Activated naive CD8-positive, alpha-beta T cell treated with anti-CD3 and anti-CD28 coated beads, Interleukin-2, amount 50 U/mL, for 24 hours (primary cell): ENCODE measurements at regions not wholly inside any gene's neighbourhood (a gene's known extent, or its start where the extent isn't known, plus 50 kb on each side); places are given as distances from the start of the nearest gene placed in this dataset.

ENCODE experiments used
- ATAC-seq: fragments of 150-1000 bp; cut with Tn5 transposase; one replicate; pipeline ENCODE4 v1.10.0; 2021
- DNase-seq: peaks from one replicate; pipeline ENCODE4 v3.0.0; 2021
- H3K27ac Mint-ChIP-seq: one replicate; pipeline ENCODE4 v1.8.0; 2021; ENCODE audit warnings: mild to moderate bottlenecking, mixed read lengths
- H3K27me3 Mint-ChIP-seq: one replicate; pipeline ENCODE4 v1.8.0; 2021; ENCODE audit warnings: mixed read lengths
- H3K36me3 Mint-ChIP-seq: one replicate; pipeline ENCODE4 v1.8.0; 2021; ENCODE audit warnings: low read depth, mixed read lengths
- H3K4me1 Mint-ChIP-seq: one replicate; pipeline ENCODE4 v1.8.0; 2021; ENCODE audit warnings: mixed read lengths
- H3K4me3 Mint-ChIP-seq: one replicate; pipeline ENCODE4 v1.8.0; 2021; ENCODE audit warnings: mild to moderate bottlenecking, moderate library complexity, mixed read lengths
- H3K9me3 Mint-ChIP-seq: one replicate; pipeline ENCODE4 v1.8.0; 2021; ENCODE audit warnings: mixed read lengths

- no peak for ATAC-seq
- DNase-seq = no peak
- no peaks in the 10 kb centered on the region for H3K27me3 Mint-ChIP-seq
Measured at GRCh38 chr1:218659911-218660677, 315.0 kb downstream of the TGFB2 start.

GRCh38 chr1:218660678-218661053, 315.5 kb downstream of the TGFB2 start:
- Mint-ChIP-seq H3K4me3 (no peak overlapping the region), H3K27ac (no peak overlapping the region), H3K27me3 (no peaks in the 10 kb centered on the region), H3K9me3 (no peaks in the 10 kb centered on the region), H3K36me3 (no peaks in the 10 kb centered on the region), H3K4me1 (no peaks in the 10 kb centered on the region)
- DNase-seq (no peak), ATAC-seq (no peak)

More at GRCh38 chr1:218659911-218660677, 315.0 kb downstream of the TGFB2 start:
- no peak overlapping the region for H3K27ac Mint-ChIP-seq
- no peaks in the 10 kb centered on the region for H3K4me1 Mint-ChIP-seq
- no peak overlapping the region for H3K4me3 Mint-ChIP-seq
- no peaks in the 10 kb centered on the region for H3K9me3 Mint-ChIP-seq
- H3K36me3 Mint-ChIP-seq = no peaks in the 10 kb centered on the region

GRCh38 chr1:218661411-218661810, 316.3 kb downstream of the TGFB2 start:
- DNase-seq (no peak), ATAC-seq (no peak)
- Mint-ChIP-seq H3K4me1 (no peaks in the 10 kb centered on the region), H3K4me3 (no peak overlapping the region), H3K9me3 (no peaks in the 10 kb centered on the region), H3K27me3 (no peaks in the 10 kb centered on the region), H3K27ac (no peak overlapping the region), H3K36me3 (no peaks in the 10 kb centered on the region)

GRCh38 chr1:218664385-218665170, 319.4 kb downstream of the TGFB2 start:
- Mint-ChIP-seq H3K36me3 (no peaks in the 10 kb centered on the region), H3K4me3 (no peak overlapping the region), H3K4me1 (no peaks in the 10 kb centered on the region), H3K27me3 (no peaks in the 10 kb centered on the region), H3K9me3 (no peaks in the 10 kb centered on the region), H3K27ac (no peak overlapping the region)
- DNase-seq (no peak), ATAC-seq (no peak)

GRCh38 chr1:218665221-218665620, 320.1 kb downstream of the TGFB2 start:
- no peak overlapping the region for H3K4me3 Mint-ChIP-seq
- H3K9me3 Mint-ChIP-seq = peaks cover 3% of the 10 kb centered on the region
- ATAC-seq (no peak), DNase-seq (no peak)
- no peak overlapping the region for H3K27ac Mint-ChIP-seq
- no peaks in the 10 kb centered on the region for H3K27me3 Mint-ChIP-seq
- no peaks in the 10 kb centered on the region for H3K36me3 Mint-ChIP-seq
- no peaks in the 10 kb centered on the region for H3K4me1 Mint-ChIP-seq

- Mint-ChIP-seq H3K9me3 (peaks cover 10% of the 10 kb centered on the region), H3K36me3 (no peaks in the 10 kb centered on the region)
- ATAC-seq = no peak
Measured at GRCh38 chr1:218666263-218666662, 321.1 kb downstream of the TGFB2 start.

GRCh38 chr1:218667781-218668516, 322.8 kb downstream of the TGFB2 start:
- Mint-ChIP-seq H3K9me3 (peaks cover 11% of the 10 kb centered on the region), H3K27ac (no peak overlapping the region), H3K36me3 (no peaks in the 10 kb centered on the region), H3K4me1 (no peaks in the 10 kb centered on the region), H3K27me3 (no peaks in the 10 kb centered on the region), H3K4me3 (no peak overlapping the region)
- DNase-seq (no peak), ATAC-seq (no peak)

More at GRCh38 chr1:218666263-218666662, 321.1 kb downstream of the TGFB2 start:
- Mint-ChIP-seq H3K4me1 (no peaks in the 10 kb centered on the region), H3K4me3 (no peak overlapping the region), H3K27ac (no peak overlapping the region), H3K27me3 (no peaks in the 10 kb centered on the region)
- DNase-seq = no peak

GRCh38 chr1:218669431-218669830, 324.3 kb downstream of the TGFB2 start:
- H3K4me3 Mint-ChIP-seq = no peak overlapping the region
- DNase-seq = no peak

GRCh38 chr1:218670875-218671274, 325.7 kb downstream of the TGFB2 start:
- Mint-ChIP-seq H3K4me3 (no peak overlapping the region), H3K36me3 (no peaks in the 10 kb centered on the region), H3K27me3 (peaks cover 3% of the 10 kb centered on the region), H3K4me1 (no peaks in the 10 kb centered on the region), H3K9me3 (peaks cover 11% of the 10 kb centered on the region), H3K27ac (no peak overlapping the region)
- DNase-seq = no peak
- ATAC-seq = no peak

More at GRCh38 chr1:218669431-218669830, 324.3 kb downstream of the TGFB2 start:
- Mint-ChIP-seq H3K4me1 (no peaks in the 10 kb centered on the region), H3K27ac (no peak overlapping the region), H3K27me3 (no peaks in the 10 kb centered on the region), H3K9me3 (peaks cover 11% of the 10 kb centered on the region), H3K36me3 (no peaks in the 10 kb centered on the region)
- ATAC-seq = no peak

- Mint-ChIP-seq H3K4me3 (no peak overlapping the region), H3K9me3 (peaks cover 11% of the 10 kb centered on the region), H3K27me3 (peaks cover 3% of the 10 kb centered on the region), H3K36me3 (no peaks in the 10 kb centered on the region), H3K27ac (no peak overlapping the region), H3K4me1 (no peaks in the 10 kb centered on the region)
- ATAC-seq = no peak
- DNase-seq = no peak
Measured at GRCh38 chr1:218671573-218671972, 326.4 kb downstream of the TGFB2 start.

GRCh38 chr1:218673170-218673569, 328.0 kb downstream of the TGFB2 start:
- H3K27ac Mint-ChIP-seq = no peak overlapping the region

GRCh38 chr1:218674280-218674773, 329.2 kb downstream of the TGFB2 start:
- Mint-ChIP-seq H3K4me1 (no peaks in the 10 kb centered on the region), H3K4me3 (no peak overlapping the region), H3K27me3 (peaks cover 3% of the 10 kb centered on the region), H3K36me3 (no peaks in the 10 kb centered on the region), H3K9me3 (peaks cover 11% of the 10 kb centered on the region), H3K27ac (no peak overlapping the region)
- DNase-seq (no peak), ATAC-seq (no peak)

More at GRCh38 chr1:218673170-218673569, 328.0 kb downstream of the TGFB2 start:
- Mint-ChIP-seq H3K4me1 (no peaks in the 10 kb centered on the region), H3K36me3 (no peaks in the 10 kb centered on the region), H3K4me3 (no peak overlapping the region), H3K9me3 (peaks cover 11% of the 10 kb centered on the region), H3K27me3 (peaks cover 3% of the 10 kb centered on the region)
- ATAC-seq (no peak), DNase-seq (no peak)

- H3K4me1 Mint-ChIP-seq = no peaks in the 10 kb centered on the region
- no peaks in the 10 kb centered on the region for H3K36me3 Mint-ChIP-seq
- no peak overlapping the region for H3K4me3 Mint-ChIP-seq
- ATAC-seq (no peak), DNase-seq (no peak)
- no peaks in the 10 kb centered on the region for H3K9me3 Mint-ChIP-seq
- H3K27me3 Mint-ChIP-seq = peaks cover 3% of the 10 kb centered on the region
- no peak overlapping the region for H3K27ac Mint-ChIP-seq
Measured at GRCh38 chr1:218677026-218677425, 331.9 kb downstream of the TGFB2 start.

GRCh38 chr1:218679391-218679790, 334.3 kb downstream of the TGFB2 start:
- Mint-ChIP-seq H3K4me3 (no peak overlapping the region), H3K27ac (no peak overlapping the region), H3K4me1 (no peaks in the 10 kb centered on the region), H3K27me3 (peaks cover 3% of the 10 kb centered on the region), H3K36me3 (no peaks in the 10 kb centered on the region), H3K9me3 (no peaks in the 10 kb centered on the region)
- no peak for ATAC-seq
- DNase-seq = no peak
